NCI-H526 treated with DMSO at 0.1 percent for 48 hours (cell line): ENCODE measurements at regions not wholly inside any gene's neighbourhood (a gene's known extent, or its start where the extent isn't known, plus 50 kb on each side); places are given as distances from the start of the nearest gene placed in this dataset.

ENCODE experiments used
- DNase-seq: peaks from one replicate; lab custom pipeline; 2025; lab: John Stamatoyannopoulos, UW

DNA sequence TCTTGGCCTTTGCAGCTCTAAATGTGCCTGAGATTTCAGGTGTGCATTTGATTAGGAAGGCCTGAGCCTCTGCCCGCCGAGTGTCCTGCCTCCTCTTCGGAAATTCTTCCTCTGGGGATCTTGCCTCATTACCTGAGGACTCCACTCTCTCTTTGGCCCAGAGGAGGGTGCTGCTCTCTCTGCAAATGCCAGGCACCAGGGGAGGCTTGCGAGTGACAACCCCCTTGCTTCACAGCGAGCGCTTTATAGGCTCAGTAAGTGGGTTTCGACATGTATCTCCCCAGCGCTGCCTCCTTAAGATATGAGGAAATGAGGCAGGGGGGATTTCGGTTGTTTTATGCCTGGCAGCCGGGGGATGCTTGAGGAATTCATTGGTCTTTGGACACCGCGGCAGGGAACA is 423.9 kb downstream of the GLRX3 start:
- DNase-seq = no peak

DNA sequence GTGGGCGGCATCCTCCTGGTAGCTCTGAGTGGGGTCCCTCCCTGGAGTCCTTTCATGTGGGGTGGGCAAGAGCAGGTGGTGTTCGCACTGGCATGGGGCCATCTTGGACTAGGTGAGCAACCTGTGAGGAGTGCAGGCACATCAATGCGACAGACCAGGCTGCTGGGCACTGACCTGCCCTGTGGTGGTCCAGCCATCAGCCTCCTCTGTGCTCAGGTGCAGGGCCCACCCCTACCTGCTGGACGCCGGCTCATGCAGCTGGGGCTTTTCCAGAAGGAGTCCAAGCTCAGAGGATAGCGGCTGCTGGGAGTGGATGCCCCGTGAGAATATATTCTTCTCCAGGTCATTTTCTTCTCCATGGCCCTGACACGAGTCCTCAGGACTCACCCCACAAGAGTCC is 424.4 kb downstream of the GLRX3 start:
- no peak for DNase-seq

DNA sequence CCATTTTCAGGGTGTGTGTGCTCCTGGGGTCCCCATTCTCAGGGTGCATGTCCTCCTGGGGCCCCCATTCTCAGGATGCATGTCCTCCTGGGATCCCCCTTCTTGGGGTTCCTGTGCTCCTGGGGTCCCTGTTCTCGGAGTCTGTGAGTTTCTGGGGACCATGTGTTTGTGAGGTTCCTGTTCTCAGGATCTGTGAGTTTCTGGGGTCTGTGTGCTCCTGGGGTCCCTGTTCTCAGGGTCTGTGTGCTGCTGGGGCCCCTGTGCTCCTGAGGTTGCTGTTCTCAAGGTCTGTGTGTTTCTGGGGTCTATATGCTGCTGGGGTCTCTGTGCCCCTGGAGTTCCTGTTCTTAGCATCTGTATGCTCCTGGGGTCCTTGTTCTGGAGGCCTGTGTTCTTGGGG is 425.5 kb downstream of the GLRX3 start:
- DNase-seq = no peak

DNA sequence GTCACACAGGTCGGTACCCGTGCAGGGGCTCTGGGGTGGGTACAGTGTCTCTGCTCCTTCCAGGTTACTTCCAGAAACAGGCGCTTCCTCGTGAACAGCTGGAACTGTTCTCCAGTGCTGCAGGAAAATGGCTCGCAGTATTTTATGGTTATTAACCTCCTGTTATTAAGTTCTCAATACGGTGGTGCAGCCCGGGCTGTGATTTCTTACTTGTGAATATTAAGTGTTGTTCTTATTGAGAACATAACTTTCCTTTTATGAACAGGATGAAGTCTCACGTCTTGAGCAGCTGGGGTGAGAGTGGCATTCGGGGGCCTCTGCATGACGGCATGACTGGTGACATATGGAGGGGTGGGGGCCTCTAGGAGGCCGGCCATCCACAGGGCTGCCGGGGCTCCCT is 430.8 kb downstream of the GLRX3 start:
- no peak for DNase-seq

DNA sequence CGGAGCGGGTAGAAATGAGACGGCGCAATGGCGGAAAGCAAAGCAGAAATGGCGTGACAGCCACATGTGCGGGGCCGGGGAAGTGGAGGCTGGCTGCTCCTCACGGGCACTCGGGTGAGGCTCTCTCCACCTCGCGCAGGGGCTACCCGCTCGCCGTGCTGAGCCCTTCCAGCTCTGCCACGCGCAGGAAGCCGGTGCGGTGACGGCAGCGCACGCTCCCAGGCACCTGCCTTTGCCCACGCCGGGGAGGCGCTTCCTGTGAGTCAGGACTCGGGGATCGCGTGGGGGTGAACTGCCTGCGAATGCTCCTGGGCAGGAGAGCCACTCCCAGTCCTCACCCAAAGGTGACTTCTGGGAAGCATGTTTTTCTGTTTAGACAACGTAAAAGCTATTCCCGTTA is 431.2 kb downstream of the GLRX3 start:
- DNase-seq = no peak

DNA sequence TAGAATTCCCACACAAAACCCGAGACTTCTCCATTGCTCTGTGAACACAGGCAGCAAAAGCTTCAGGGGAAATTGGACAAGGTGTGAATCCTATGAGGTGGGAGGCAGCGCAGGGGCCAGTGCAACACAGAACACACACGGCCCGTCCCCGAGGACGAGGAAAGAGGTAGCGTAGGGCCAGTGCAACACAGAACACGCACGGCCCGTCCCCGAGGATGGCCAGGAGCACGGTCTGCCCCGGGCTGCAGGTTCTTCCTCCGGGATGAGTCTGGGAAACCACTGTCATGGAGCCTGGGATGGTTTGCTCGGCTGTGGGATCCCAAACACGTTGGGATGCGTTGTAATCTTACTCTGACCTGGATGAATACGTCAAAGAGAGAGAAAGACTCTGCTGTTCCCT is 432.1 kb downstream of the GLRX3 start:
- no peak for DNase-seq

DNA sequence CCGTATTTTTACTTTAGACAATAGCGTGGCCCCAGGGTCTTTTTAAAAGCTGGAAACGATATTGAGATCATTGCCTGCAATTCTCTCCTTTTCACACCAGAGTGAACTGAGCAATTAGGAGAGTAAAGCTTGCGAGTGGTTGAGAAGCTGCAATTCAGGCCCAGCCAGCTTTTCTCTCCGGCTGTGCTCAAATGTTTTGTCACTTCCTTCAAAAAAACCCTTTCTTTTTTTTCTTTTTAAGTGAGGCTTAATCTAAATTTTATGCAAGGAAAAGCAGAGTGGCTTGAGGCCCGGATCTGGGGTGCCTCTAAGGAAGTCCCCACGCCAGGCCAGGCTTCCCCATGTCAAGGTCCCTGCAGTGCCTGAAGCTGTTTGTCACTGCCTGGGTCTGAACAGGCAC is 433.9 kb downstream of the GLRX3 start:
- no peak for DNase-seq

DNA sequence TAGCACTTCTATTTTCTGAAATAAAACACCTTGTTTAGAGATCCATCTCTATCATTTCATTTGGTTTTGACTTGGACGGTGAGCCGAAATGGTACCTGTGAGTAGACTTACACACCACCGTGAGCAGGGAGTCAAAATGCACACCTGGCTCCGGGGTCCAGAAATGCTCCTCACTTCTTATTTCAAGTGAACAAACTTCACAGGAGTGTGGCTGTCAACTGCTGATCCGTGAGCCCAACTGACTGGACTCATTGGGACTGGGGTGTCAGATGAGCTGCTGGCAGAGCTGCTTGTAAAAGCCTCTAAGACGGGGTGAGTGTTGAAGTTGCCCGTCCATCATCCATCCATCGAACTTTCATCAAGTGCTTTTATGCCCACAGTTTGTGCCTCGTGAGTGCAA is 435.5 kb downstream of the GLRX3 start:
- DNase-seq = no peak

DNA sequence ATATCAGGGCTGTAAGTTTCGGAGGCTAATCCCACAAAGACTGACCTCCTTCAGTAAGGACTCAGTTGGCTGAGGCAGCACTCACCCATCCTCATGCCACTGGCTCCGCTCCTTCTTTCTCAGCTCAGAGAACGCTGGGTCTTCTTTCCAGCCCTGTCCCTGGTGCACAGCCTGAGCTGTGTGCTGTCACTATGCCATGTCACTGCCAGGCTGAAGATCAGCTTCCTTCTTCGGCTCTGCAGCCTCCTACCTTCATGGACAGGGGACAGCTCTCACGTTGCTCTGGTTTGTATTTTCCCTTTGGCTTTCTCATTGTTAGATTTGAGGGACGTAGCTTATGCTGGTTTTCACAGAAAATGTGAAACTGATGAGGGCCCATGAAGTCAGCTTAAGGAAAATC is 437.3 kb downstream of the GLRX3 start:
- DNase-seq = no peak

DNA sequence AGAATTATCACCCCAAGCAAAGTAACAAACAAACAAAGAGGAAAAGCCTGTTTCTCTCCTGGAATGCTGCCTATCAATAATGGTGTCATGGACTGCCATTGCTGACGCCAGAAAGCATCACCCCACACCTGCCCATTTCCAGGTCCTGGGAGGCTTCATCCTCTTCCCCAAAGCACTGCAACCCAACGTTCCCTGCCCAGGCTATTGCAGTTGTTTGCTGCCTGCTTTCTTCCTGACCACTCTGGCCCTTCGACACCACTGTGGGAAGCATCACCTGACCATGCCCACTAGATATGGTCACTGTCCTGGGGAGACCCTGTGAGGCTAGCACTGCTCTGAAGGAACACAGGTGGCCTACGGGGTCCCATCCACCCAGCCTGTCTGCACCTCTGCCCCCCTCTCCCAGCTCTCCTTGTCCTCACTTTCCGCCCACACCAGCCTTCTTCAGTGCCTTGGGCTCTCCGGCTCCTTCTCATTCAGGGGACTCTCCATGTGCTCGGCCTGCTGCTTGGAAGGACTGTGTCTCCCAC is 439.6 kb downstream of the GLRX3 start:
- no peak for DNase-seq

DNA sequence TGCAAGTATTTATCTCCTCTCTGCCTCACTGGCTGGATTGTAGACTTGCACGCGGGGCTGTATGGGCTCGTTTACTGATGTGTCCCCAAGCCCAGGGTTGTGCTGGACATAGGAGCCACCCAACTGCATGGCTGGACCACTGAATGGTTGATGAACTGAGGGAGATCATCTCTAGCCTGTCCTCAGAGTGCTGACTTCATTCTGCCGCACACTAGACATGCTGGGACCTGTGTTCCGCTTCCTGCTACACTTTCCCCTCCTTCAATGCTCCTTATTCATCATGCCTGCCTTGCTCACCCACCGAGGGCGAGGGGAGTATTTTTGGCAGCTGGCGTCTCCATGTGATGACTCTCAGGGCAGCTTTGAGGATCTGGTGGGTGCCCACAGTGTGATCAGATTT is 440.2 kb downstream of the GLRX3 start:
- DNase-seq = no peak

DNA sequence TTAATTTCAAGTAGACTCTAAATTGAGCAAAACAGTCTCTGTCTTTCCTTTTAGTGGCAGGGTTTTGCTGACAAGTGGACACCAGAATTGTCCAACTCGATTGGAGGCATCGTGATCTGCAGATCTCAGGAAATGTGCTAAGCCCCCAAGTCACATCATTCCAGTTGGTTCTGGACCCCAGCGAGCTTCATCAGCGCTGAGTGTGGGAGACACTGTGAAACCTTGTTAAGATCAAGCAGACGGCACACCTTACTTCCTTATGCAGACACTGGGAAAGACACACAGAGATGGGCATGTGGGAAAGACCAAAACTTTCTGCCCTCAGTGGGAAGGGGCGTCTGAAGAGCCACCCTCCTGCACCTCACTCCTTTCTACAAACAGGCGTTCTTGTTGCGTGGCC is 440.8 kb downstream of the GLRX3 start:
- no peak for DNase-seq

DNA sequence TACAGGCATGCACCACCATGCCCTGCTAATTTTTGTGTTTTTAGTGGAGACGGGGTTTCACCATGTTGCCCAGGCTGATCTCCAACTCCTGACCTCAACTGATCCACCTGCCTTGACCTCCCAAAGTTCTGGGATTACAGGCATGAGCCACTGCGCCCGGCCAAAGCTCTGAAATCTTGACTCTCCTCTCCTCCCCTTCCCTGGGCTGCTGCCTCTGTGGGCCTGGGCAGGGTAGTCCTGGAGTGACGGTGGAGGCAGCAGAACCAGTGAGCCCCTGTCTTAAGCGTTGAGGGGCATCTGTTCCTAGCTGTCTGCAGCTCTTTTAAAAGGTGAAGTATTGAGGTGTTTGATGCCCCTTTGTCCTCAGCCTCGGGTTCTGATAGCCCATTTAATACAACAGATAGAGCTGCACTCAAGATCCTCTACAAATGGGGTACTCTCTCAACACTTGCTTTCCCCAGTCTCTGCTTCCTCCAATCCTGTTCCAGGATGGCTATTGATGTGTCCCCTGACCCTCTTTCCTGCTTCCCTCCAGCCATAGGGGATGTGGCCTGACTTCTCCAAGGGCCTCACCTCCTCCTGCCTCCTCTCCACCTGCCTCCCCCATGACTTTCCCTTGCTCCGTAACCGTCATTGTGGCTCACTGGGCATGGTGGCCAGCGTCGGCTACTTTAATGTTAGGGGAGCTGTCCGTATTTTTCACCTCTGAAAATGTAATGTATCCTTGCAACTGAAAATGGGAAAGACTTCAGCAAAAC is 442.5 kb downstream of the GLRX3 start:
- DNase-seq = no peak

DNA sequence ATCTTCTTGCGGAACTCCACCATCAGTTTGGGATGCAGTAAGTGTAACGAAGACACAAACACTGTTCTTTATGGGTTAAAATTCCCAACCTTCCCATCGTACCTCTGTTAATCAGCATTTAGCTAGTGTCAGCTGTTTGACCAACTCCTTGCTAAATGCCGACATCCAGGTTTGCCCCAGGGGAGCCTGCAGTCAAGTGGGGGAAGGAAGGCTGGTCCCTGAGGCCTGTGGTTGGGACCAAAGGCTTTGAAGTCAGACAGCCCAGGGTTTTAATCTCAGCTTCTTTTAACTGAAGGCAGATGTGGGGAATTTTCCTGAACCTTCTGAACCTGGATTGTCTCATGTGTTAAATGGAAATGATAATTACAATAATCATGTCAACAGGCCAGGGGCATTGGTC is 443.7 kb downstream of the GLRX3 start:
- no peak for DNase-seq

DNA sequence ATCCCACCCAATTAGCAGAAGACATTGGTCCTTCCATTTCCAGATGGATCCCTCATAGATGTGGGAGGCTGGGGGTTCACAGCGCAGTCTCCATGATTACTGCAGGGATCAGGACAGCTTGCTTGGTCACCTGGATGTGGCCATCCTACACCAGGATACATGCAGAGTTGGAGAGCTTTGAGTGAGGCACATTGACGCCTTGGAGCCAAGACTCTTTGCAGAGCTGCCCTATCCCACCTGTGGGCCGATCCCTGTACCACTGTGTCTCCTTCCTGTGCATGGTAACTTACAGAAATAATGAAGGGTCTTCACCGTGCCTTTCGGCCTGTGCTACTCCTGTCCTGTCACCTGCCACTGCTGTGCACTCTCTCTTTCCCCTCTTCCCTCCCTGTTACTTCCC is 444.8 kb downstream of the GLRX3 start:
- no peak for DNase-seq

DNA sequence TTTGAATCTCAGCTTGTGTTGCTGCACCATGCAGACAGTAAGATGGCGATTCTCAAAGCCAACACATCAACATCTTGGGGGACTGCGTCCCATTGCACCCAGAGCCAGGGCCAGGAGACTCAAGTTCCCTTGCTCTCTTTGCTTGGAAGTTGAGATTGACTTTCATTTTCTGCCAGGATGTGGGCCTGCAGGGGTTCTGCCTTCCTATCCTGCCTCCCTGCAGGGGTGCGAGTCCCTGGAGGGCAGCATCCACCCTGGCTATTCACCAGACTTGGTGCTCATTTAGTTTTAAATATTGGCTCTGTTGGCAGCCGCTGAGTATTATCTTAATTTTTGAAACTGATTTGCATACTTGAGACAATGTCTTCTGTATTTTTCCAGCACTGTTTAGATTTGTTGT is 451.5 kb downstream of the GLRX3 start:
- no peak for DNase-seq

DNA sequence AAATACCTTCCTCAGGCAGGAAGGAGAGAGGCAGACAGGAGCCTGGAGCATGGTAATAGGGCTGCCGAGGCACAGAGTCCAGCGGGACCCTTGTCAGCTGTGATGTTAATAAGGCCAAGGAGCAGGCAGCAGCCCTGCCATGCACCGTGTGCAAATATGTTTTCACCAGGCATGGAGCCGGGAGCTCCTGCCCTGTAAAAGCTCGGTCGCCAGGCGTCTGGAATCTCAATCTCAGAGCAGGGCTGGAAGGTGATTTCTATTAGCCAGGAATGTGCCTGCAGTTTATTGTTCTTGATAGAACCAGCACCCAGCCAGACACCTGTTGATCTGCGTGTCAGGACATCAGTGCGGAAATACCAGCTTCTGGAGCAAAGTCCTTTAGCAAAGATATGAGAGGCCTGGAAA is 469.8 kb downstream of the GLRX3 start:
- DNase-seq = no peak

DNA sequence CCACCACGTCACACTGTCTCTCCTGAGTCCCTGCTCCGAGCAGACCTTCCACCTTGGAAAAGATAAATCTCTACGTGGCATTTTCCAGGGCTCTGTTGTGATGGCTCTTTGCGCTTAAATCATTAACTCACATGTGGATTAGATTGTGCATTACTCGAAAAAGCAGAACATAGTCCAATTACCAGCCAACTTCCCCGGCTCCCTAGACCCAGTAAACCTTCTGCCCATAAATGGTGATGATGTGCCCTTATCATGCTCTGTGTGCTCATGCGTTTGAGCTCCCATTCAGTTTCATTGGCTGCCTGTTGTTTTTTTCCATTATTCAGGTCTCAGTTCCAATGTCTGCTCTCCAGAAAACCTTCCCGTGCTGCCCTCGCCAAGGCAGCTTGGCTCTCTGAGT is 471.2 kb downstream of the GLRX3 start:
- DNase-seq = no peak

DNA sequence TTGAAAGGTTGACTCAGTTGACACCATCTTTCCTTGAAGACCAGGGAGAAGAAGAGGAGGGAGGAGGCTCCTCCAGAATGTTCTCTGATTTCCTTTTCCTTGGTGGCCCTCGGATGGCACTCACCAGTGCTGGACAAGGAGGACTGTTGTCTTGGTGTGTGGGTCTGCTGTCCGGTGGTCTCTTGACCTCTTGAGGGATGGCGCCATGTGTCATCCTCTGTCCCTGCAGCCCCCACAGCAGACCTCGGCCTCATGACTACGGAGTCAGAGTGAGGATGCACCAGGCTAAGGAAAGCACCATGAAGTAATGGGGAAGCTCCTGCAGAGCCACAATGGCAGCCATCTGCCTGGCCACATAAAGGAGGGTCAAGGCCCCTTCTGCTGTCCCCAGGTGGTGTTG is 475.0 kb downstream of the GLRX3 start:
- DNase-seq = no peak

DNA sequence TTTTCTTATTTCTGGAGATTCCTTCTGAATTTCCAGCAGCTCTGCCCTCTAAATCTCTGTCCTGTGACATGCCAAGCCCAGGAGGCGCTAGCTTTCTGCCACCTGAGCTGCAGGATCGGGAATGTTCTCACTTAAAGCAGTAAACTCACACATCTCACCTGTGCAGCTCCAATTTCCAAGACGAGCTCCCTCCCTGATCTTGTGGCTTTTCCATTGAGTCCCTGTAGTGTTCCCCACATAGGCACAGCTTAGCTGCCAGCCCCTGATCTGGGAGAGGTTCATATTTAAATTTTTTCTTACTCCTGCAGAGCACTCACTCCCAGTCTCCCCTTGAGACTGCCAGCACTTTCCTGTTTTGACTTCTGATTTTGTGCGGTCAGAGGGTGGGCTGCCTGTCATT is 479.3 kb downstream of the GLRX3 start:
- DNase-seq = no peak

DNA sequence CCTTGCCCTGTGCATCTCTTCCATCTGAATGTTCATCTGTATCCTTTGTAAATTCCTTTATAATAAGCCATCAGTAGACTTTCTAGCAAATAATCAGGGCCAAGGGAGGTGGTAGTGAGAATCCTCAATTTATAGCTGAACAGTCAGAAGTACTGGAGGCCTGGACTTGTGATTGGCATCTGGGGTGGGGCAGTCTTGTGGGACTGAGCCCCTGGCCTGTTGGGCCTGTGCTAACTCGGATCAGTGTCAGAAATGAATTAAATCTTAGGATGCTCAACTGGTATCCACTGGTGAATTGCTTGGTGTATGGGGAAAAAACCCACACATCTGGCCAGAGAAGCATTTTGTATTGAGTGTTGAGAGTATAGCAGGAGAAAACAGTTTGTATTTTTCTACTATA is 481.8 kb downstream of the GLRX3 start:
- no peak for DNase-seq

DNA sequence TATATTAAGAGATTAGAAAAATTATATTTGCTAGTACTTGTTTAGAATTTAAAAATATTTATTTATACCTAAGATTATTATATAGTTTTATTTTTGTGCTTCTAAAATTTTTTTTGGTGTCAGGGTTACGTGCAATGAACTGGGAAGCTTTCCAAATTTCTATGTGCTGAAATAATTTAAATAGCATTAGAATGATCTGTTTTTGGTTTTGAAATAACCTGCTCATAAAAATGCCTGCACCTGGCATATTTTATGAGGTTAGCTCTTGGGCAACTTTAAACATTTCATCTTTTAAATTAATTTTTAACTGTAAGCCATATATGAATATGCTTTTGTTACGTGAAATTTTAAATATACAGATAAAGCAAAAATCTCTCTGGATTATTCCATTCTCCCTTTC is 482.5 kb downstream of the GLRX3 start:
- no peak for DNase-seq

DNA sequence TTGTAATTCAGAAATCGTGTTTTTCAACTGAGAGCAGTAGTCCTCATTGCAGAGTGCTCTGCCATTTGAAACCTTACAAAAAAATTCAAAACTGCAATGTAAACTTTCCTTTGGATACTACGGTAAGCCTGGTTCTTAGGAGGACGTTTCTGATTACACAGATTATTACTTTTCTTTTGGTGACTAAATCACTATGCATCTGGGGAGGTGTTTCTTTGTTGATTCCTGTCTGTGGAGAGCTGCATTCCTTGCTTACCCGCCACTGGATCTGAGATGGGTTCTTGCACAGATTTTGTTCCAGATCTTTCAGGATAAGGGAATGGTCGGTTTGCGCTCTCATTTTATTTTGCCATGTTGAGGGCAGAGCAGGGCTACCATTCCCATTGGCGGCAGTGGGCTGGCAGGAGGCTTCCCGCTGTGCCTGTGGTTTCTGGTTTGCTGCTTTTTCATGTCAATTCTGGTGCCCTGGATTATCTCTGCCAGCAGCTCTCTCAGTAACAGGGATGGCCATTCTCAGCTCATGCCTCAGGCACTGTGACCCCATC is 485.1 kb downstream of the GLRX3 start:
- DNase-seq = no peak

DNA sequence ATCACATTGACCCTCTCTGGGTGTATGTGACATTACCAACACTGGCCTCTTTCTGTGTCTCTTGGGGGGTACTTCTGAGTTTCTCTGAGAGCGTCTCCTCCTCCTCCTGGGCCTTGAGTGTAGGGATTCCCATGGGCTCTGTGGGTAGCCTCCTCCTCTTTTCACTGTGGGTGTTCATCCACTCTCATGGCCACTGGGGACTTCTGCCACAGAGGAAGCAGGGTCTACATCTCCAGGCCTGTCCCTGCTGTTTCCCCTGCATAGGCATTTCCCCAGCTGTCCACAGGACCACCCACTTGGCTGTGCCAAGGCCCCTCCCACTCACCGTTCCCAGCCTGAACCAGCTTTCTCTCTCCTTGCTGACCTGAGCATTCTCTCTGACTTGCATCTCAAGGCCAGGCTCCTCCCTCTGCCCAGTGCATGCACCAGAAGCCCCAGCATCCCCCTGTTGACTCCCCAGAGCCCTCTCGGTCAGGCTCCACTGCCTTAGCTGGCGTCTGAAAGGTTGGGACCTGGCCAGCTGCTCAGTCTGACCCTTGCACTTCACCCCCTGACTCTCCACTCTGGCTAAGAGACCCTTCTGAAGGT is 487.6 kb downstream of the GLRX3 start:
- no peak for DNase-seq
